NCI-H146 (cell line): ENCODE measurements at regions not wholly inside any gene's neighbourhood (a gene's known extent, or its start where the extent isn't known, plus 50 kb on each side); places are given as distances from the start of the nearest gene placed in this dataset.
"Not testable (repeated sequence)": the region's sequence is repeated elsewhere in the genome, so short reads cannot be mapped to it uniquely, and the experiment has no call there.

Source experiments
- DNase-seq: peaks from one replicate; lab custom pipeline; 2025; lab: John Stamatoyannopoulos, UW

DNA sequence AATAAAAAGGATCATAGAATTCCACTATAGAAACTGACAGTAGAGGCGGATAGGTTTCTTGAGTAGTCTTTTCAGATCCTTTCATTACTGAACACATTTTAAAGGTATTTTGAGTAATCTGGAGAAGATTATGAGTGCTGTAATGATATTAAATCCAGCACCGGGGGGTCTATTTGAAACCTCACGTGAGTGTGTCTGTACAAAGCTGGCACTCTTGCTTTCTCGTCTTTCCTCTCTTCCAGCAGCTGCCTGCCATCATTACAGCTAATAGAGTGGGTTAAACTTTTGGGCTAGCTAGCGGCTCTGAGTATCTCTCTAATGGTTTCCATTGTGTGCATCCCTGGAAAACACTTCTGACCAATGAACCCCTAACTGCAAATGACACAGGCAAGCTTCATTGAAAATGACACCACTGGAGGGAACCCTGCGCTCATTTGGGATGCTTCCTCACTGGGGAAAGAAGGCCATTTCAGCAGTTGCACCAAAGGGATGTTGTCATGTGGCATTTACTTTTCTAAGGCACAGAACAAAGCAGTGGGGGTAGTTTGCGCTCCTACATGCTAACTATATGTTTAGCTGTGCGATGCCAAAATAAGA is 101.0 kb downstream of the HRH4 start:
- DNase-seq, result no peak

DNA sequence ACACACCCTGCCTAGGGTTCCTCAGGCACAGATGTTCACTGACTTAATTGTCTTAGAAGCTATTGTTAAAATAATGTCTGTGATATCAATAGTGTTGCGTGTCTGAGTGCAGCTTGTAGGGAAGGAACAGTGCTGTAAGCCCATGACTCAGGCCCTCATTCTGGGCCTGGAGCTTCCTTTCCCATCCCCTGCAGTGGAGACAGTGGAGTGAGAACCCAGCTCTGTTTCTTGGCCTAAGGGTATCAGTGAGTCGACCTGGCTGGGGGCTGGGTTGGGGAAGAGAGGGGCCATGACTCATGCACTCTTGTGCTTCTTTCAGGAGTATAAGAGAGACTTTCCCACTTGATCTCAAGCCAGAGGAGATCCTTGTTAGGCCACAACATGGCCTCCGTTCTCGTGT is 106.8 kb downstream of the HRH4 start:
- DNase-seq, result no peak

DNA sequence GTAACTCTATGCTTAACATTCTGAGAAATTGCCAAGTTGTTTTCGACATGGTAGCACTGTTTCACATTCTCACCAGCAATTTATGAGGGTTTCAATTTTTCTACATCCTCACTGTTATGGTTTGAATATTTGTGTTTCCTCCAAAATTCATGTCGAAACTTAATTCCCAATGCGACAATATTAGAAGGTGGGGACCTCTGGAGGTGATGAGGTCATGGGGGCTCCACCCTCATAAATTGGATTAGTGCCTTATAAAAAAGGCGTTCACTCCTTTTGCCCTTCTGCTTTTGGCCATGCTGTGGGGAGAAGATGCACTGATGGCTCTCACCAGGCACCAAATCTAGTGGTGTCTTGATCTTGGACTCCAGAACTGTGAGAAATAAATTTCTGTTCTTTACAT is 110.3 kb downstream of the HRH4 start:
- no peak for DNase-seq

DNA sequence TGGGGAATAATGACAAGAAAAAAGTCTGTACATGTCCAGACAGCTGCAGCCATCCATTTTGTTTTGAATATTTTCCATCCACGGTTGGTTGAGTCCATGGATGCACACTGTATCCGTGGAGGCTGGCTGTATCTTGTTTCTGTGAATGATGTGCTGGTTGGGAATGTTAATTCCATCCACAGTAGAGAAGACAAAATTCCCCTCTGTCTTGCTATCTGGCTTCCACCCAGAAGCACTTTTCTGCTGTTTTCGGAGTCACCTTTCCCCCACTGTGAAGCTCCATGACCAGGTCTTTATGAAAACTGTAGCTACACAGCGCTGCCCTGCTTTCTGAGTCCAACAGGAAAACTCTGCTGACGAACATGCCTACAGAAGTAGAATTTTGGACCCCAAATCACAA is 122.3 kb downstream of the HRH4 start:
- DNase-seq, result no peak

DNA sequence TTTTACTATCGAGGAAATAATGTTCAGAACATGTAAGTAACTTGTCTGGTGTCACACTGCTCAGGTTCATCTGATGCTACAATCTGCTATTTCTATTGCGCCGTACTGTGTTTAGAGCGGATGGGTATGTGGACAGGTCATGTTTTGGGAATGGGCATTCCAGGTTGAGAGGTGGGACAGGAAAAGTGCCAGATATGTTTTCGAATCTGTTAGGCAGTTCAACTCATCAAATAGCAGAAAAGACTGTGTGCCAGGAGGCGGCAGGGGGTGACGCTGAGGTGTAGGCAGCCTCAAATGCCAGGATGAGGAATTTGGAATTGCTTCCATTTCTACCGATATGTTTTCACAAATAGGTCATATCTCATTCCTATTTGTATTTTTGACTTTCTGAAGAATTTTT is 123.8 kb downstream of the HRH4 start:
- DNase-seq, result no peak

DNA sequence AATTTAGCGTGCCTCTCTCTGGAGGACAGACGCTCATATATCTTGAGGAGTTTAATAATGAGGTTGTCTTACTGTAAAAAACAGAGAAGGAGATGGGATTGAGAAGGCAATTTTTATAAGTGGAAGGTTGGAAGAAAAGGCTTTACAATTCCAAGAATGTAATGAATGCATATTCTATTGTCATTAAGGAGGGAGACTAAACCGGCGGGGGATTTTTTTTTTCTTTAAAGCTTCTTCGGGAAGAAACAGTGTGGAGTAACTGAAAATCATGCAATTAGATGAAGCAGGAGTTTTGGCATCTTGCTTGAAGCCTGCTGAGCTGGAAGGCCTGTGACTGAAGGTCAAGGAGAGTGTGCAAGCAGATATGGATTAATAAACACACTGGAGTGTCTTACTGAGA is 124.4 kb downstream of the HRH4 start:
- no peak for DNase-seq

DNA sequence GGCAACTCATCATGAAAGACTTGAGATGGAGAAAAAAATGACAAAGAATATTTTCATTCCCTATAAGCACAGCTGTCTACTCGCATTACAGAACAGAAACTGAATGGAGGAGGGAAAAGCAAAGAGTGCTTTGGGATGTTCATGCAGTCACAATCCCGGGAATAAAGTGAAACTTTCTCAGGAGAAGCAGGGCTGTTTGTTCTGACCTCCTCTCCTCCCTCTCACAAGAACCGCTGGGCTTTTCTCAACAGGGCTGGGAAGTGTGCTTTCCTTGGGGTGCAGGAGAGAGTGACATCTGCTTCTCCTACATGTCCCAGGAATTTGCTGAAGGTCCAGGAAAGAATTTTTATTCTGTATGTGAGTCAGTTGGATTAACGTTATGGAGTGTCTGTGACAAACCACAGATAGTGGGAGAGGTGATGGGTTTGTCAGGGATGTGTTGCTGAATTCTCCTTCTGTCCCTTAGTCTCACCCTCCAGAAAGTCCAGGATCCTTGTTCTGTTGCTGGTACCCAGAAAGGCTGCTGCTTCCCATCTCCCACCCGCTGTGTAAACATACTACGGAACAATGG is 125.6 kb downstream of the HRH4 start:
- DNase-seq, result no peak

DNA sequence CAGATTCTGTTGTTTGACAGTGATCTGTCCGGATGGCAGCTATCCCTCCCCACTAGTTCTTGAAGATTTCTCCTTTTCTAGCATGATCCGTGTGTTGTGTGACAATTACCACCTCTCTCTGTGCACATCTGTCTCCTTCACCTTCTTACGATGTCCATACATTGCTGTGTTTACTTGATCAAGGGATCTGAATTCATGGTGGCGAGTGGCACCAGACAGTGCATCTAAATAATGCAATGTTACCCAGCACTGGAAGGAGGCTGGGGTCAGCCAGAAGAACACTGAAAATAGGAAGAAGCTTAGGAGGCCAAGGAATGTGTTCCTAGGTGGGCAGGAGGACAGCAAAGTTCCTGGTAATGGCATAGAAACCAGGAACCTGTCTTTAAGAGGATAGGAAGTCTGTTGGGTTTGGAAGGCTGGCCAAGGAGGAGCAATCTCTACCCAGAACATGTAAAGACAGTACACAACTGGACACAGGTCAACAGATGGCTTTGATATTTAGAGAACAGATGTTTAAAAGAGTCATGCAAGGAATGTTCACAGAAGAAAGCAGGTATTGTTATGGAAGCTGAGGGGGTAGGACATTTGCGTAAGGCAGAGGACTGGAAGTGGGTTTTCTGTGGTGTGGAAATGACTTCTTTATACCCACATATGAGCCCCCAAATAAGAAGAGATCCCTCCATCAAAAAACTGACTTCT is 126.4 kb downstream of the HRH4 start:
- no peak for DNase-seq

DNA sequence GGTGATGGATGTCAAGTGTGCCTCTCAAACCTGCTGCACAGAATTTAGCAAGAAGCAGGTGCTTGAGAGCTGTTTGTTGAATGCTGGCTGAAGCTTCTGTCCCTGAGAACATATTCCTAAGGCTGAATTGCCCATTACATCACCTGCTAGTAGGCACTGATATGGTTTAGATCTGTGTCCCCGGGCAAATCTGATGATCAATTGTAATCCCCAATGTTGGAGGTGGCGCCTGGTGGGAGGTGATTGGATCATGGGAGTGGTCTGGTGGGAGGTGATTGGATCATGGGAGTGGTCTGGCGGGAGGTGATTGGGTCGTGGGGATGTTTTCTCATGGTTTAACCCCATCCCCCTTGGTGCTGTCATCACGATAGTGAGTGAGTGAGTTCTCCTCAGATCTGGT is 128.0 kb downstream of the HRH4 start:
- DNase-seq, result no peak

DNA sequence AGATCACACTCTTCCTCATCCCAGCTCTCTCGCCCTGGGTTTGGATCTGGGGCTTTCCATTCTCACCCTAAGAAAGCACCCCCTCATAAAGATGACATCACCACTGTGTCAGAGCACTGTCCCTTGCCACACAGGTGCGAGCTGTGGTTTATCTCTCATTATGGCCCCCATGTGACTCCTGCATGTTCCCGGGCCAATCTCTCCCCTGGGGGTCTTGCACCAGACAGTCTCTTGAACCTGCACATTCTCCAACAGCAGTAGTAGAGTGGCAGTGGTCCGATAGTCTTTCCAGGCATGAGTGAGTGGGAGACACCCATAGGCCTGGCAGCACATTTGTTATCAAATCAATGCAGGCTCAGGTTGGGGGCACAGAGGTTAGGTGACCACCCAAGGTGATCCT is 130.5 kb downstream of the HRH4 start:
- DNase-seq, result no peak

DNA sequence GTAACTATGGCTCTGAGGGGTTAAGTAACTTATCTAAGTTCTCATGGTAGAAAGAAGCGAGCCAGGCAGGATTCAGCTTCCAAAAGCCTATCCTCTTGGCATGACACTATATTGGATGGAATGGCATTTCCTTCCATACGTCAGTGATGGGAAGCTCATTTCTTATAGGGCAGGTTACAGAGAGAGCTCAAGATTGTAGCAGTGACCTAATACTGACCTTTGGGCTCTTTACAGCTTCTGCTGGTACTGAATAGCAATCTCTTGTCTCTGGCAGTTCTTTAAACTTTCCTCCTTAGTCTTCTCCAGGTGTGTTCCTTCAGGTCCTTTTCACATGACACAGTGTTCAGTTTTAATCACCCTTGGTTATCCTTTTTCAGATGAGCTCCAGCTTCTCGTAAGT is 133.0 kb downstream of the HRH4 start:
- no peak for DNase-seq

DNA sequence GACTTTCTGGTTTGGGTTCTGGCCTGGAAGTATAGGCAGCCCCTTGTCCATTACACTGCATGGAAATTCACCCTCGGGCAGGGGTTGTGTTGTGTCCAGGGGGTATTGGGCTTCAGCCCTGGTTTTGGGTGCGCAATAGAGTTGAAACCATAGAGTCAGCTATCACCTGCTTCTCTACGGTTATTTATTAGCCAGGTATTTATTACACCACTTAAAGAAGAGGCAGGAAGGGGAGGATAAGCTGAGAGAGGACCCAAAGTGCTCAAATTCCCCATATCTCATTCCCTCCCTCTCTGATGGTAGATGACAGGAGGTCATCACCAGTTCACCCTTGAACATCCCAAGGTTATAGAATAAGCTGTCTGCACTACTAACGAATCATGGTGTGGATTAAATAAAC is 133.4 kb downstream of the HRH4 start:
- no peak for DNase-seq

DNA sequence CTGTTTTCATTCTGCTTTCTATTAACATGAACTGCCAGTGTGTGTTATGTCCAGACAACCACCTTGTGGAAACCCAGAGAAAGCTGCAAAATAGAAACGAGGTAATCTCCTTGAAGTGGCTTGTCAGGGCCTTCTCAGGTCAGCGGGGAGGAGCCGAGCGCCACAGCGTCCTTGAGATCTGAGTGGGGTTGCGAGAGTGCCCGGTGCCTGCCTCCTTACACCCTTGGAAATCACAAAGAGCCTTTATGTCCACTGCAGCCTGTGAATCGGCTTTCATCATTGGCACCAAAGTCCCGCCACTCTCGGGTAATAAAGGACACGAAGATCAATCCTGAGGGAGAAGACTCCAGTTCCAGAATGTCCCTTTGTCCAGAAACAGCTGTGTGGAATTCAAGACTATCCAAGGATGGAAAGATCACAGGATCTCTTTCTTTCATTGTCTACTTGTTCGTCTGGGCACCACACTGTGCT is 135.2 kb downstream of the HRH4 start:
- no peak for DNase-seq

DNA sequence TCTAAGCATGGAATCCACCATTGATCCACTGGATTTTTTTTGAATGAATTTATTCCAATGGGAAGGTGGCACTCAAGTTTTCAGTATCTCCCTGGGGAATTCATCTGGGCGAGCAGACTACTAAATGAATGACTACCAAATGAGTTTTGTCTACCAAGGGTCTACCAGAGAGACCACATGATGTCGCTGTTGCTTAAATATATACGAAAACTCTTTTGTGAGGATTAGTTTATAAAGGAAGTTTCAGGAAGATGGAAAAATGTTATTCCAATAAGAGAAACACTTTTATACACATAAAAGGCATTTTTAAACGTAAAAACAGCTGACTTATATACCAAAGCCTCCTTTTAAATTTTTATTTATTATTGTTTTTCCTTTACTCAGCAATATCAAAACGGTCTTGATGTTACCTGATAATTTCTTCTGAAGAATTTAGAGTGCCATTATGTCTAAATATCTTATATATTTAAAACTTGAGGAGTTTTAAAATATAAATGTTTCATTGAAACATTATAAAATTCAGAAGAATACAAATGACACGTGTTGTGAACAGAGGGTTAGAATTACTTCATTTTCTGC is 139.7 kb downstream of the HRH4 start:
- DNase-seq, result peak; percentile 51

DNA sequence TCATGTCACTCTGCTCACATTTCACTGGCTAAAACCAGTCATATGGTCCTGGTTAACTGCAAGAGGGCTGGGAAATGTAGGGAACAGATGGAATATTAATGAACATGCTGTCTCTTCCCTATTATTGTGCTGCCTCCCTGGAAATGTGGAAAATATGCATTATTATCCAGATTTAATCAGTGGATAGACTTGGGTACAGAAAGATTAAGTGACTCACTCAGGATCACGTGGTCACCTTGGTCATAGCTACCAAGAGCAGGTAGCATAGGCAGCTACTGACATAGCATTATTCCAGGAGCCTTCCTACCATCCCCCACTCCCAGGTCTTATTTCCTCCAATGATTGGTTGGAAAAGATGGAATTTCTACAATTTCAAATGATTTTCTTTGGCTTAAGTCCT is 141.1 kb downstream of the HRH4 start:
- DNase-seq, result no peak

DNA sequence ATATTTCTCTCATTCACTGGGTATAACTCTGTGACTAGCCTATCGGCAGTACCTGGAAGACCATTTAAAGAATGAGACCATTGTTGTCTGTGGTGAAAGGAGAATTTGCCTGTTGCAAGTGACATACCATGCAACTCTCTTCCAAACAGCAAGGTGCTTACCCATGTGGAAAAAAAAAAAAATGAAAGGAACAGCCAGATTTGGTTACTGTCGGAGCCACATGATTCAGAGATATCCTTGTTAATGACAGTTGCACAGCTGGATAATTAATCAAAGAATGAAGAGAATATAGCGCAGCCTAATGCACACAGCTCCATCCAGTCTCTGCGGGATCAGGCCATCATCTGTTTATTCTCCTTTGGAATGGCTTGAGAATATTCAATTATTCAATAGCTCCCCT is 141.8 kb downstream of the HRH4 start:
- no peak for DNase-seq

DNA sequence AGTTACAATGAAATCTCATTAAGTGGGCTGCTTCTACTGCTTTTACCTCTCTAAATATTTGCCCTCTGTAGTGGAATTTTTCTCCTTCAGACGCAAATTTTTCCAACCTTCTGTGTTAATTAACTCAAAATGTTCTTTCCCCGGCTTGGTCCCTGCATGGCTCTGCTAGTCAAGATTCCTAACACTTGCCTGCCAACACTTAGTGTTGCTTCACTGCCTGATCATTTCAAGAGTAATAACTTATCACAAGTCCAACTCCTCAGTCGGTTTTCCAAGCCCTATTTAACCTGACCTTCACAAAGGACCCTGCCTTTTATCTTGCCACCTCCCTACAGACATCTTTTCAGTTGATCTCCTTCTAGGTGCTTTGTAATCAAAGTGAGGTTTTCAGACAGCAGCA is 142.7 kb downstream of the HRH4 start:
- no peak for DNase-seq

DNA sequence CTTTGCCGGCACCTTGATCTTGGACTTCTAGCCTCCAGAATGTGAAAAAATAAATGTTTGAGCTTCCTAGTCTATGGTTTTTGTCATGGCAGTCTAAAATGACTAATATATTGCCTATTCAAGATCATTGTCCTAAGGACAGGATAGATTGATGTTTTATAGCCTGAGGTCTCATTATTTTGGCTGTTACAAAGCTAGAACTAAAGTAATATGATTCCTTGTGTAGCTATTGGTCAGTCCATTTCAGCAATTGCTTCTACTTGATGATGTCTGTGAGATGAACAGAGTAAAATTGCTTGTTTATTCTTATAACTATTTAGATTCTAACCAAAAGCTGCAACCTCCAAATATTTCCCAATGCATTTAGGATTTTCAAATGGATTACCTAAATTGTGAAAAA is 145.0 kb downstream of the HRH4 start:
- no peak for DNase-seq

DNA sequence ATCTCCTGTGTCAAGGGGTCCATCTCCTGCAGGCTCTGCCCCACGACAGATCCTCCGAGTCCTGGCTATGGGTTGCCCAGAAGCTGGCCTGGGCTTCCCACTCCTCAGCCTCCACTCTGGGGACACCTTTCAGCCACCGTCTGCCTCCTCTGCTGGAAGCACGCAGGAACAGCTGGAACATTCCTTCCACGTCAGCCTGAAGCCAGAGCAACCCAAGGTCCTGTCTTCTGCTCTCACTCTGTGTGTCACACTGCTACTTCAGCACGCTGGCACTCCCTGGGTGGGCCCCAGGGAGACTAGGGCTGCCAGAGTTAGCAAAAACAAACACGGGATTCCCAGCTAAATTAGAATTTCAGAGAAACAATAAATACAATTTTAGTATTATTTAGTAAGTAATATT is 148.8 kb downstream of the HRH4 start:
- DNase-seq, result no peak

DNA sequence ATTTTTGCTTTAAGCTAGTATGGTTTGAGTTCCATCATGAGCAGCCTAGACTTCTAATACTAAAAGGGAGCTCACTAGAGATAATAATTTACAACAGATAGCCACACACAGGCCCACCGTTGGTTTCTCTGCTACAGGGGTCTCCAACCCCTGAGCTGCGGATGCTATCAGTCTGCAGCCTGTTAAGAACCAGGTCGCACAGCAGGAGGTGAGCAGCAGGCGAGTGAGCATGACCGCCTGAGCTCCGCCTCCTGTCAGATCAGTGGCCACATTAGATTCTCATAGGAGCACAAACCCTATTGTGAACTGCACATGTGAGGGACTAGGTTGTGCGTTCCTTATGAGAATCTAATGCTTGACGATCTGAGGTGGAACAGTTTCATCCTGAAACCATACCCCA is 150.6 kb downstream of the HRH4 start:
- peak; percentile 15 for DNase-seq

DNA sequence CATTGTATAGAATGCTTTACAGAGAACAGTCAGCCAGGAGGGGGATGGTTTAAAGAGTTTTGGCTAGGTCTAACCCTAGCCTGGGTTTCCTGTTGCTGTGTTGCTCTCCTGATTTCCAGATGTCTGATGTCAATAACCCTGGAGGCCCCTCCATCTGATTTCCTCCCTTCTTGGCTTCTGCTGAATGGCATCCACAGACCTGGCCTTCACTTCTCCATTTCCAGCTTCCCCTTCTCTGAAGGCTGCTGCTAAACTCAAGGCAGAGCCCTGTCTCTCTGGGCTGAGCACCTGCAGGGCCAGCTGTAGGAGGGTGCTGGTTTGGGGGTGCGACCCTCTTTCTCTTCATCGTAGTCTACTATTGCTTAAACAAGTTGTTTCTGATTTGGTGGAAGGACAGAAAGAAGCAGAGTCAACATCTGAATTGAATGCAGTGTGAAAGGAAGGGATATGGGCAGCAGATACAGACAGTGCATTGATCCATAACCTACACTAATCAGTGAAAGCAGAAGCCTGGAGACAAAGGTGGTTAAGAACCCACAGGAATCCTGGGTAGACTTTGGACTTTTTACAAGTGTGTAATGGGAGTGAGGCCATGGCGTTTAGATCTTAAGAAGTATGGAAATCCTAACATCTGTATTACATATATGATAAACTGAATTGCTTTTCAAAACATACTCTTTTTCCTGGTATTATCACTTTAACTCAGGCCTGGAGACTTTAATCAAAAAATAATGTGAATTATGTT is 153.6 kb downstream of the HRH4 start:
- no peak for DNase-seq

DNA sequence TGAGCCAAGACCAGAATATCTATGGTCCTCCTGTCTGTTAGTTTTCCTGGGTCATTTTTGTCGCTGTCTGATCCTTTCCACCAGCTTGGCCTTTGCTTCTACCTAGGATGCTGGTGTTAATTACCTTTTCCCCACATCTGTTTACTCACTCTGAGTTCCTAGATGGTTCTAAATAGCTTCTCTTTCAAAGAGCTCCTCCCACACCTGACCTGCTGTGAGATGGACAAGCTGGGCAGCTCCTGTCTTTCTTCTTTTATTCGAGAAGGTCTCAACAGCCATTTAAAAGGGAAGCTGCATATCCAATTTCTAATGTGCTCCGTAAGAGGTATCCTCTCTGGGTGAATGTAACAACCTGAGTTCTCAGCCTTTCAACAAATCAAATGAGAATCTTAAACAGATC is 156.2 kb downstream of the HRH4 start:
- DNase-seq, result no peak

DNA sequence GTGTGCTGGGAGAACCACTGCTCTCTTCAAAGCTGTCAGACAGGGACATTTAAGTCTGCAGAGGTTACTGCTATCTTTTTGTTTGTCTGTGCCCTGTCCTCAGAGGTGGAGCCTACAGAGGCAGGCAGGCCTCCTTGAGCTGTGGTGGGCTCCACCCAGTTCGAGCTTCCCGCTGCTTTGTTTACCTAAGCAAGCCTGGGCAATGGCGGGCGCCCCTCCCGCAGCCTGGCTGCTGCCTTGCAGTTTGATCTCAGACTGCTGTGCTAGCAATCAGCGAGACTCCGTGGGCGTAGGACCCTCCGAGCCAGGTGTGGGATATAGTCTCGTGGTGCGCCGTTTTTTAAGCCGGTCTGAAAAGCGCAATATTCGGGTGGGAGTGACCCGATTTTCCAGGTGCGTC is 164.0 kb downstream of the HRH4 start:
- DNase-seq, result not testable (repeated sequence)
